ENCODE measurements at regions not wholly inside any gene's neighbourhood (a gene's known extent, or its start where the extent isn't known, plus 50 kb on each side); places are given as distances from the start of the nearest gene placed in this dataset.
"Not testable (repeated sequence)": the region's sequence is repeated elsewhere in the genome, so short reads cannot be mapped to it uniquely, and the experiment has no call there.

DNA sequence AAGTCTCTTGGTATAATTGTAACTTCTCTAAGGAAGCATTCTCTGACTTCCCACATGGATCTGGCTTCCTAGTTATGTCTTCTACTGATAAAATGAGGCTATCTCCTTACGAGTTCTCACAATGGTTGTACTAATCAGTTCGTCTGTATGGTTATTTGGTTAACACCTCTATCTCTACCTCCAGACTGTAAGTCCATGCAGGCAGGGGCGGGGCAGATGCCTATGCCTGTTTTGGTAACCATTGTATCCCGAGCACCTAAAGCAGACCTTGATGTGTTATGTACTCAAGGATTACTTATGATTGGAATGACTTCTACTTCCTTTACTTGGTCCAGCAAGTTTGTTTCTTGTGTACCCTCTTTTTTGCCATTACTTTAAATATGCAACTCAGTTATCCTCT is 125.0 kb upstream of the PITX1 start:
- no peak for DNase-seq

DNA sequence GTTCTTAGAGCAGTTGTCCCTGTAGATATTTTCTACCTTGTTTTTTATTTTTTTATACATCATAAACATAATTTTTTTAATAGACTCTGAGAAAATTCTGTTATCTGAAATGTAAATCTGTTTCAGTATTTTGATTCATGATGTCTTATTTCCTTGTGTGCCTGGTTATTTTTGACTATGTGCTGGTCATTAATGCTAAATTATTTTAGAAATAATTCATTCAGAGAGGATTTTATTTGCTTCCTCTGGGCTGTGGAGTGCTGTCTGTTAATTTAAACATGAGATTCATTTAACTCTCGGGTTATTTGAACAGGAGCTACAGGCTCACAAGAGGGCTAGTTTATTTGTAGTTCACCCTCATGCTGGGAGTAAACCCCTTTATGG is 124.3 kb upstream of the PITX1 start:
- DNase-seq = no peak

- DNase-seq = no peak
Measured at GRCh38 chr5:135157421-135158313, 123.6 kb upstream of the PITX1 start.

DNA sequence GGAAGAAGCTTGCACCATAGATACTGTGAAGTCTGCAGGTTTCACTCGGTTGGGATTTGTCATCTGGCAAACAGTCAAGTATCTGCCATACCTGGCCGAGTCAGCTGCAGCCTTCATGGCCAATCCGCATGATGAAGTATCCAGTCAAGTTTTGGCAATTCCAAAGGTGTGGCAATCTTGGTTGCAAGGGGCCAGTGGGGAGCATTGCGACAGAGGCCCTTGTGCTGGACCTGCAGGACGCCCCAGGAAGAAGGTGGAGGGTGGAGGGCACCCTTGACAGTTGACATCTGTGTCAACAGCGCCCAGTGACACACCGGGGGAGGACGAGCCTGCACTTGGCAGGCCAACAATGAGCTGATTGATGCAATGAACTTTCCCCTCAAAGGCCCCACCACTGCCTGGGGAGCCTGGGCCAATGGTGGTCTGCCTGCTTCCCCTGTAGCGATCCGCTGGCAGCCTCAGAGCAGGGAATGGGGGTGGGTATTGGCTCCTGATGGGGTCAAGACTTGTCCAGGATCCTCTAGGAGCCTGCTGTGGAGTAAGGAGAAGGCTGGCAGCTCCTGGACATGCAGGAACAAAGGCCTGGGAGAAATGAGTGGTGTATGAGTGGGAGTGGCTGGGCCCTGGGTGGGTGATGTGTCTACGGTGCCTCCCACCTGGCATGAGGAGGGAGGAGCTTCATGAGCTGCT is 122.8 kb upstream of the PITX1 start:
- no peak for DNase-seq

- no peak for DNase-seq
Measured at GRCh38 chr5:135156337-135156714, 122.3 kb upstream of the PITX1 start.

- no peak for DNase-seq
Measured at GRCh38 chr5:135155616-135156214, 121.7 kb upstream of the PITX1 start.

DNA sequence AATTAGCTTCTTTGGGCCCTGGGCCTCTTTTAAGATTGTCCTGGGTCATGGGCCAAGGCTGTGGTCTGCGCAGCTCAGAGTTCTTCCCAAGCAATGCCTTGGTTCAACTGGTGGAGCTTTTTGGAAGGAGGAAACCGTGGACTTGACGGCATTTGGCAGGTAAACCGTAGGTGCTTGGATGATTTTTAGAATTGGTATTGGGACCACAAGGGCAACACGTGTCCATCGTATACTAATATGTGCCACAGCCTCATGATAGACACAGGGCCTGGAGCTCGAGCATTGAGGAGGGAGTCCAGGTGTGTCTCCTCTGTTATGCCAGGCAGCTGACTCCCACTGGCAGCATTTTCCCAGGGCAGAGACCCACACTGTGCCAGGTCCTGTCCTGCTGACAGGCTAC is 120.9 kb upstream of the PITX1 start:
- no peak for DNase-seq

DNA sequence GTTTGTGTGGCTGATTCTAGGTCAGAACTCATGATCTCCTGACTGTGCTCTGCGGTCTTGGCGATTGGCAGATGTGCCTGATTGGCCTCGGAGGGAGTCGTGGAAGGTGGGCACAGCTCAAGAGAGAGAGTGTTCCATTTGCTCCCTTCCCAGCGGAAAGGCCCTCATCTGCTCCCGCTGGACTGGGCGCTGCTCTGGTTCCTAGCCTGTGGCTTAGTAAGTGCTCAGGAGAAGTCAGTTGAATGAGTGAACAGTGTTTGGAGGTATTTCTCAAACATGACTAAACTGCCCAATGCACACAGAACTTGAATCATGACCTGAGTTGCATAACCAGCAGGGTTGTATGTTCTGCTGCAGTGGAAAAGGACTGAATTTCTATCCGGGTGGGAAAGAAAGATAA is 120.2 kb upstream of the PITX1 start:
- DNase-seq = no peak

DNA sequence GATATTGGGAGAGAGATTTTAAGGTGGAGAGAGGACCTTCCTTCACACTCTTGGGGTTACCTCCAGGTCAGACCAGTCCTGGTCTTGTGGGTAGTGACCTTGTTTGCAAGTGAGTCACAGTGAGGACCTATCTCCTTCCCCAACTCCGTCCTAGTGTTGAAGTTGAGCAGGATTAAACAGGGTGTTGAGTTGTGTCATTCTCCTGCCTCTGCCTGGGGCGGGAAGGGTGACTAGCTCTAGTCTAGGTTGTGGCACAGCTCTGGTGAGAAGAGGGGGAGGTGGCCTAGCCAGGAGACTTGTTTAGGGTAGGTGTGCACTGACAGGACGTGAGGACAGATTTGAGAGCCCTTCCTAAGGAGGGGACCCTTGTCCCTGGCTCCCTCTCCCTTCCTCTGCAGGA is 119.6 kb upstream of the PITX1 start:
- no peak for DNase-seq

GRCh38 chr5:135153259-135153658 is 119.2 kb upstream of the PITX1 start:
- no peak for DNase-seq

DNA sequence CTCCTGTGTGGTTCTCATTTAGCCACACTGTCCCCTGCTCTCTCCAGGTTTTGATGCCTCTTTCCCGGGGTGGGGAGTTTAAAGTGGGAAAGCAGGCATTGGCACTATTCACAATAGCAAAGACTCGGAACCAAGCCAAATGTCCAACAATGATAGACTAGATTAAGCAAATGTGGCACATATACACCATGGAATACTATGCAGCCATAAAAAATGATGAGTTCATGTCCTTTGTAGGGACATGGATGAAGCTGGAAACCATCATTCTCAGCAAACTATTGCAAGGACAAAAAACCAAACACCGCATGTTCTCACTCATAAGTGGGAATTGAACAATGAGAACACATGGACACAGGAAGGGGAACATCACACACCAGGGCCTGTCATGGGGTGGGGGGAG is 117.6 kb upstream of the PITX1 start:
- DNase-seq = not testable (repeated sequence)

DNA sequence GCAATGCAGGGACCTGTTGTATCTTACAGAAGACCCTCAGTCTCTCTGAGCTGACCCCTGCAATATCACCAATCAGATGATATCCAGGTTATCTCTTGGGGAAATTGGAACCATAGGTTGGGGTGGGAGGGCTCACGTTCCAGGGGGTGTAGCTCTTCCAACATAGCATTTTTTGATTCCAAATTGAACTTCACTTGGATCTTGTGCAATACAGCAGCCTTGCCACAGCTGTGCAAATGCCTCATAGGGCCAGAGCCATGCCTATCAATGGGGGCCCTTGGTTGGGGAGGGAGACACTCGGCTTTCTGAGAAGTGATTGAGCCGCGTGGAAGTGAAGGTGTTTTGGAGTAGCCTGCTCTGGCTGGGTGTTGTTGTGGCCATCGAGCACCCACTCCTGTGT is 117.2 kb upstream of the PITX1 start:
- DNase-seq = no peak

- DNase-seq = no peak
Measured at GRCh38 chr5:135150767-135151166, 116.7 kb upstream of the PITX1 start.

DNA sequence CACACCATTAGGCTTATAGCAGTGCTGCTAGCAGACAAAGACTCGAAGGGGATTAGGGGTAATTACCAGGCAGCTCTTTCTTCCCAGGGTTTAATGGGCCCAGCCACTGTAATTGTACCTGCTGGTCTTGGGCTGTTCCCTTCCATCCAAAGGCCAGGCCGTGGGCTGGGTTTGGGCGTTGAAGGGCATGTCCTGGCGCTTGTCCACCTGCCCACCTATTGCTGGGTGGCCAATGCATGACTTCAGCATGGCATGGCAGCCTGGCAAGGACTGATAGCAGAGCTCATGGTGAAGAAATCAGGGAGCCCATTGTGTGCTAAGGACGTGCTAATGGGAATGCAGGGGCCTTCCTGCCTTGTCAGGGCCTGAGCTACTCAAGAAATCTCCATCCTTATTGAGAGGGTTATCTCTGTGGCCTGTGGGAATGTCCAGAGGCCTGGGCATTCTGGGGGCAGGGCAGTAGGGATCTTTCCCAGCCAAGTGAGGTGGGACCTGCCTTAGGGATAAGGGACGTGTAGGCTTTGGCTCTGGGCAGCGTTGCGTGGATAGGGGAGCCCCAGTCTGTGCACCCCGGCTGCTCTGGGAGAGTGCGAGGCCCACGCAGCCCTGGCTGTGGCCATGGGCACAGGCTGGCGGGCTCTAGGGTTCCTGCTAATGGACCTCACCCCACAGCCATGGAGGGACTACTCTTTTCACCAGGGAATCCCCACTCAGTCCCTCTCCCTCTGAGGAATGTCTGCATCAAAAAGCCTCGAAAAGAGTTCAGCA is 116.1 kb upstream of the PITX1 start:
- no peak for DNase-seq

- no peak for DNase-seq
Measured at GRCh38 chr5:135149229-135149955, 115.4 kb upstream of the PITX1 start.

DNA sequence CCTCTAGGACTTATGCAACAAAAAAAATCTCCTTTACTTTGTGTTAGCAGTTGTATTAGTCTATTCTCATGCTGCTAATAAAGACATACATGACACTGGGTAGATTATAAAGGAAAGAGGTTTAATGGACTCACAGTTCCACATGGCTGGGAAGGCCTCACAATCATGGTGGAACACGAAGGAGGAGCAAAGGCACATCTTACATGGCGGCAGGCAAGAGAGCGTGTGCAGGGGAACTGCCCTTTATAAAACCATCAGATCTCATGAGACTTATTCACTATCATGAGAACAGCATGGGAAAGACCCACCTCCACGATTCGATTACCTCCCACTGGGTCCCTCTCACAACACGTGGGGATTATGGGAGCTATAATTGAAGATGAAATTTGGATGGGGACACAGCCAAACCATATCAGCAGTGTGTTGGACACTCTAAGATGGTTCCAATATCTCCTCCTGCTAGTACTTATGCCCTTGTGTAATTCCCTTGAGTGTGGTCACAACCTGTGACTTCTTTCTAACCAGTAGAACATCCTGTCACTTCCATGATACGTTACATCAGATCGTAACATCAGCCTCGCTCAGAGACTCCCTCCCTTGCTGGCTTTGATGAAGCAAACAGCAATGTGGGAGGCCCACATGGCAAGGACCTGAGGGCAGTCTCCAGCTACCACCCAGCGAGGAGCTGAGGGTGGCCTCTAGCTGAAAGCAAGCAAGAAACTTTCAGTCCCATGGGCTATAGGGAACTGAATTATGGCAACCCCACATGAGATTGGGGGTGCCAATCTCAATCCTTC is 113.5 kb upstream of the PITX1 start:
- no peak for DNase-seq

- no peak for DNase-seq
Measured at GRCh38 chr5:135145985-135146384, 112.0 kb upstream of the PITX1 start.

- not testable (repeated sequence) for DNase-seq
Measured at GRCh38 chr5:135143682-135144081, 109.7 kb upstream of the PITX1 start.

DNA sequence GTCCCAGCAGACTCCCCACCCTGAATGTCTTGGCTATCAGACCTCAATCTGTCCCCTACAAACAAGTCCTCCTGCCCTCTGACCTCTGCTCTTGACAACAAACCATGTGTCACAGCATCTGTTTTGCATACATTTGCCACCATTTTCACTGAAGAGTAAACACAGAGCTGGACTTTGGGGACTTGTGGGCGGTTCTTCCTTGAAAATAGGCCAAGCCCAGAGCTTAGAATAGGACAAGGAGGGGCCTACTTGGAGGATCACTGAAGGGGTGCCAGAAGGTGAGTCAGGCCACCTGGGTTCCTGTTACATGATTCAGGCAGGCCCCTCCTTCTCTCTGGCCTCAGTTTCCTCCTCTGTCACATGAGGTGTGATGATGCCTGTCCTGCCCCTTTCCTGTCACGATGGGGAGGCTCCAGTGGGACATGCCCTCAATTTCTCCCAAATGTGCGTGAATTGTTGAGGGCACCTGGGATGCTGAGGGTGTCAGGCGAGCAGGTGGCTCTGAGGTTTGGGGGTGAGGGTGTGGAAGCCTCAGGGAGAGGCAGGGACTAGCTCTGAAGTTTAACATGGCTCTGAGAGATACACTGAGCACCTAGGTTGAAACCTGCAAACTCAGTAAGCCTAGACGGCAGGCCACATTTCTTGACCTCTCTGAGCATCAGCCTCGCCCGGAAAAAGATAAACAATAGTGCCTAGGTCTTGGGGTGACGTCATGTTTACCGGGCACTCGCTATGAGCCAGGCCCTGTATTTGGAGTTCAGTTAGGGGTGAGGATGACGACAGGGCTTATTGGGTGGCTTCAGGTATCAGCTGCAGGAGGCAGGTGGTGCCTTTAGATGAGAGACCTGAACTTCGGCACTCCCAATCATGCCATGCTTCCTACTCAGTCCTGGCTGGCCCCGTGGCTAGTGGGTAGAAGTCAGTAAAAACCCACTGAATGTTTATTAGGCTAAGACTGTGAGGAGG is 107.6 kb upstream of the PITX1 start:
- no peak for DNase-seq

Data from anterior cingulate cortex (tissue), 58 donors.